ENCODE measurements at regions not wholly inside any gene's neighbourhood (a gene's known extent, or its start where the extent isn't known, plus 50 kb on each side); places are given as distances from the start of the nearest gene placed in this dataset.
A peak's percentile ranks its signal among the peaks of the same experiment; 100 is the strongest.

GRCh38 chr2:120852200-120852815 is 116.6 kb downstream of the GLI2 start:
- DNase-seq (ENCODE audit: low spot score) = no peak

GRCh38 chr2:120853306-120854013 is 117.8 kb downstream of the GLI2 start:
- no peak for DNase-seq (ENCODE audit: low spot score)

- DNase-seq (ENCODE audit: low spot score) = no peak
Observed at GRCh38 chr2:120854014-120854620, 118.4 kb downstream of the GLI2 start.

- no peak for DNase-seq (ENCODE audit: low spot score)
Observed at GRCh38 chr2:120854766-120855530, 119.3 kb downstream of the GLI2 start.

- no peak for DNase-seq (ENCODE audit: low spot score)
Observed at GRCh38 chr2:120855855-120856405, 120.3 kb downstream of the GLI2 start.

- no peak for DNase-seq (ENCODE audit: low spot score)
Observed at GRCh38 chr2:120856421-120856862, 120.8 kb downstream of the GLI2 start.

GRCh38 chr2:120857422-120857821 is 121.8 kb downstream of the GLI2 start:
- DNase-seq (ENCODE audit: low spot score) = no peak

- no peak for DNase-seq (ENCODE audit: low spot score)
Observed at GRCh38 chr2:120857931-120858330, 122.3 kb downstream of the GLI2 start.

GRCh38 chr2:120858361-120859106 is 122.9 kb downstream of the GLI2 start:
- DNase-seq (ENCODE audit: low spot score) = peak; percentile 73

GRCh38 chr2:120859128-120859527 is 123.5 kb downstream of the GLI2 start:
- no peak for DNase-seq (ENCODE audit: low spot score)

- no peak for DNase-seq (ENCODE audit: low spot score)
Observed at GRCh38 chr2:120859814-120860578, 124.3 kb downstream of the GLI2 start.

GRCh38 chr2:120860579-120860922 is 124.9 kb downstream of the GLI2 start:
- no peak for DNase-seq (ENCODE audit: low spot score)

GRCh38 chr2:120861191-120861575 is 125.5 kb downstream of the GLI2 start:
- no peak for DNase-seq (ENCODE audit: low spot score)

GRCh38 chr2:120861576-120862191 is 126.0 kb downstream of the GLI2 start:
- DNase-seq (ENCODE audit: low spot score) = no peak

GRCh38 chr2:120862201-120863060 is 126.8 kb downstream of the GLI2 start:
- DNase-seq (ENCODE audit: low spot score) = no peak

GRCh38 chr2:120863146-120863545 is 127.5 kb downstream of the GLI2 start:
- no peak for DNase-seq (ENCODE audit: low spot score)

GRCh38 chr2:120863661-120864320 is 128.1 kb downstream of the GLI2 start:
- DNase-seq (ENCODE audit: low spot score) = no peak

- DNase-seq (ENCODE audit: low spot score) = no peak
Observed at GRCh38 chr2:120864981-120865380, 129.3 kb downstream of the GLI2 start.

GRCh38 chr2:120865656-120866055 is 130.0 kb downstream of the GLI2 start:
- no peak for DNase-seq (ENCODE audit: low spot score)

All from globus pallidus (tissue), 1 donor.